GM13976 (cell line): ENCODE measurements at regions not wholly inside any gene's neighbourhood (a gene's known extent, or its start where the extent isn't known, plus 50 kb on each side); places are given as distances from the start of the nearest gene placed in this dataset.

Source experiments
- DNase-seq: peaks from one replicate; pipeline ENCODE4 v3.0.0; 2012; ENCODE audit warnings: low spot score
- CTCF ChIP-seq: IDR thresholded peaks from 2 replicates; pipeline ENCODE4 v1.5.1; 2012; ENCODE audit warnings: borderline replicate concordance, mild to moderate bottlenecking; ENCODE audit not compliant: insufficient read depth; ENCODE audit errors: extremely low read depth, missing control alignments, control extremely low read depth
- in situ Hi-C: fragments of 300-500 bp; cut with MboI; formaldehyde crosslinking; loops from one replicate; pipeline ENCODE4 v1.12.0; 2022; ENCODE audit warnings: low sequenced_read_pairs, mixed read lengths, inconsistent platforms; ENCODE audit not compliant: unreplicated experiment

- TF ChIP-seq CTCF, result no peak
- in situ Hi-C loops, result no loop called here
- DNase-seq, result no peak
Observed at GRCh38 chr3:66110840-66111239, 72.1 kb upstream of the MAGI1 start.

GRCh38 chr3:66107855-66108254 lies 69.1 kb upstream of the MAGI1 start:
- TF ChIP-seq CTCF, result no peak
- DNase-seq, result no peak
- in situ Hi-C loops, result no loop called here

- in situ Hi-C loops, result no loop called here
- peak; percentile 54 for DNase-seq
Observed at GRCh38 chr3:66106788-66107187, 68.1 kb upstream of the MAGI1 start.

GRCh38 chr3:66104535-66104934 lies 65.8 kb upstream of the MAGI1 start:
- no peak for DNase-seq
- in situ Hi-C loops, result no loop called here
- TF ChIP-seq CTCF, result no peak

More at GRCh38 chr3:66106788-66107187, 68.1 kb upstream of the MAGI1 start:
- TF ChIP-seq CTCF, result no peak

GRCh38 chr3:66103729-66104128 lies 65.0 kb upstream of the MAGI1 start:
- no peak for TF ChIP-seq CTCF
- no peak for DNase-seq
- in situ Hi-C loops, result no loop called here

- in situ Hi-C loops, result no loop called here
- no peak for DNase-seq
- TF ChIP-seq CTCF, result no peak
Observed at GRCh38 chr3:66101901-66102300, 63.2 kb upstream of the MAGI1 start.

- in situ Hi-C loops, result no loop called here
- DNase-seq, result no peak
- no peak for TF ChIP-seq CTCF
Observed at GRCh38 chr3:66099541-66100065, 60.9 kb upstream of the MAGI1 start.
